HepG2 (cell line): ENCODE measurements at regions not wholly inside any gene's neighbourhood (a gene's known extent, or its start where the extent isn't known, plus 50 kb on each side); places are given as distances from the start of the nearest gene placed in this dataset.

Experiments
- ERF ChIP-seq: IDR thresholded peaks from 2 replicates; pipeline ENCODE4 v1.6.1; 2018; ENCODE audit warnings: missing biosample characterization, missing genetic modification reagents
- FOXC1 ChIP-seq: sonication (generic); formaldehyde crosslinking; IDR thresholded peaks from 2 replicates; pipeline ENCODE4 v1.8.0; 2022; ENCODE audit warnings: mild to moderate bottlenecking, missing genetic modification reagents, borderline replicate concordance
- GFI1 ChIP-seq: sonication (generic); formaldehyde crosslinking; IDR thresholded peaks from 2 replicates; pipeline ENCODE4 v1.5.0; 2020; ENCODE audit warnings: missing genetic modification reagents, mild to moderate bottlenecking, borderline replicate concordance
- KLF11 ChIP-seq: IDR thresholded peaks from 2 replicates; pipeline ENCODE4 v1.6.1; 2016; ENCODE audit warnings: missing compliant biosample characterization
- NCOA2 ChIP-seq: sonication (generic); formaldehyde crosslinking; IDR thresholded peaks from 2 replicates; pipeline ENCODE4 v1.8.0; 2022; ENCODE audit warnings: inconsistent platforms
- PAX8 ChIP-seq: sonication (generic); formaldehyde crosslinking; IDR thresholded peaks from 2 replicates; pipeline ENCODE4 v1.8.0; 2022; ENCODE audit warnings: mild to moderate bottlenecking, missing genetic modification reagents, borderline replicate concordance
- PHF21A ChIP-seq: sonication (generic); formaldehyde crosslinking; IDR thresholded peaks from 2 replicates; pipeline ENCODE4 v1.5.0; 2020; ENCODE audit warnings: mild to moderate bottlenecking, missing genetic modification reagents
- POLR2AphosphoS2 ChIP-seq: IDR thresholded peaks from 2 replicates; pipeline ENCODE4 v1.6.1; 2011; ENCODE audit warnings: low read depth, low read length, improper control_type of control experiment
- RARA ChIP-seq: IDR thresholded peaks from 2 replicates; pipeline ENCODE4 v1.6.1; 2016; ENCODE audit warnings: missing genetic modification reagents, missing compliant biosample characterization
- SOX13 ChIP-seq, 3 experiments: fragments of 450-650 bp in 1 of 3; sonication (generic) in 1 of 3; formaldehyde crosslinking in 1 of 3; IDR thresholded peaks in 2 of 3; conservative IDR thresholded peaks in 1 of 3; 2 replicates each; pipeline versions ENCODE4 v1.5.0 to v1.6.1; 2016 to 2020; ENCODE audit warnings: antibody characterized with exemption in 1 of 3, mild to moderate bottlenecking in 1 of 3, missing compliant biosample characterization in 1 of 3, missing genetic modification reagents in 1 of 3, moderate library complexity in 1 of 3
- ZNF317 ChIP-seq: sonication (generic); formaldehyde crosslinking; IDR thresholded peaks from 2 replicates; pipeline ENCODE4 v1.5.0; 2020; ENCODE audit warnings: mild to moderate bottlenecking, missing genetic modification reagents
- ZNF343 ChIP-seq: sonication (generic); formaldehyde crosslinking; IDR thresholded peaks from 2 replicates; pipeline ENCODE4 v1.4.0; 2020; ENCODE audit warnings: mild to moderate bottlenecking, missing genetic modification reagents
- ZNF598 ChIP-seq: sonication (generic); formaldehyde crosslinking; IDR thresholded peaks from 2 replicates; pipeline ENCODE4 v1.5.1; 2020; ENCODE audit warnings: mild to moderate bottlenecking, missing genetic modification reagents, borderline replicate concordance
- ZNF605 ChIP-seq: sonication (generic); formaldehyde crosslinking; IDR thresholded peaks from 2 replicates; pipeline ENCODE4 v1.8.0; 2022; ENCODE audit warnings: mild to moderate bottlenecking, missing genetic modification reagents
- ZNF629 ChIP-seq: sonication (generic); formaldehyde crosslinking; conservative IDR thresholded peaks from 2 replicates; pipeline ENCODE4 v1.5.0; 2020; ENCODE audit warnings: missing genetic modification reagents
- ZNF660 ChIP-seq: sonication (generic); formaldehyde crosslinking; IDR thresholded peaks from 2 replicates; pipeline ENCODE4 v1.5.1; 2020; ENCODE audit warnings: mild to moderate bottlenecking, low read depth, missing genetic modification reagents, borderline replicate concordance
- ZNF709 ChIP-seq: sonication (generic); formaldehyde crosslinking; IDR thresholded peaks from 2 replicates; pipeline ENCODE4 v1.5.0; 2020; ENCODE audit warnings: mild to moderate bottlenecking, missing genetic modification reagents
- ZNF724P ChIP-seq: sonication (generic); formaldehyde crosslinking; IDR thresholded peaks from 2 replicates; pipeline ENCODE4 v1.8.0; 2022; ENCODE audit warnings: missing genetic modification reagents, borderline replicate concordance
- TF ChIP-seq, protein P1 (sequence below): sonication (generic); formaldehyde crosslinking; IDR thresholded peaks from 2 replicates; pipeline ENCODE4 v1.4.0; 2020; ENCODE audit warnings: mild to moderate bottlenecking, missing genetic modification reagents, borderline replicate concordance
- TF ChIP-seq, protein P2 (sequence below): sonication (generic); formaldehyde crosslinking; IDR thresholded peaks from 2 replicates; pipeline ENCODE4 v1.4.0; 2020; ENCODE audit warnings: missing genetic modification reagents
- TF ChIP-seq, protein P3 (sequence below): sonication (generic); formaldehyde crosslinking; IDR thresholded peaks from 2 replicates; pipeline ENCODE4 v1.5.0; 2020; ENCODE audit warnings: missing genetic modification reagents, mild to moderate bottlenecking, borderline replicate concordance
- TF ChIP-seq, protein P4 (sequence below): sonication (generic); formaldehyde crosslinking; IDR thresholded peaks from 2 replicates; pipeline ENCODE4 v1.8.1; 2023; ENCODE audit warnings: mild to moderate bottlenecking, missing genetic modification reagents, borderline replicate concordance
- TF ChIP-seq, protein P5 (sequence below): sonication (generic); formaldehyde crosslinking; IDR thresholded peaks from 2 replicates; pipeline ENCODE4 v1.4.0; 2020; ENCODE audit warnings: mild to moderate bottlenecking, missing genetic modification reagents

DNA sequence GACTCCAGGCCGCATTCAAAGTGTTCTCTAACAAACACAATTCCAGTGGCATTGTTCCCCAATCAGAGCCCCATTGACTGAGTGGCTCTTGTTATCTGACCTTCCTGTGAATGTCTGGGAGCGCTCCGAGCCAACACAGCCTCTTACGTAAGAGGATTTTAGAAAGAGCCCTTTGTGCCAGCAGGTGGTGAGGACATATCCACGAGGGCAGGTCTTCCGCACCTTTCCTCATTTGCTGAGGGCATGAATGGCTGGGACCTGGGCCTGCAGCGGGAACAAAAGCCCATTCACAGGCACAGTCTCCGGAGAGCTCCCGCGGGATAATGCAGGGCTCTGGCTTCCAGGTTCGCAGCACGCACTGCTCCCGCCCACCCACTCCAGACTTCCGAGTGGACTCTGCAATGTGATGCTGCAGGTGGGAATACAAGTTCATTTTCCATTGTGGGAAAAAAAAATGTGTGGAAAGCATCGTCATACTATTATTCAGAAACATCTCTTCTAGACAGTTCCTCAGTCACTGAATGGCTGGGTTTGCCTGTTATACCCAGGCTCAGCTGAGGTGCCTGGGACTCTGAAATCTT lies 295.0 kb upstream of the IGFBP3 start (continued):
- TF ChIP-seq, protein P1, sequence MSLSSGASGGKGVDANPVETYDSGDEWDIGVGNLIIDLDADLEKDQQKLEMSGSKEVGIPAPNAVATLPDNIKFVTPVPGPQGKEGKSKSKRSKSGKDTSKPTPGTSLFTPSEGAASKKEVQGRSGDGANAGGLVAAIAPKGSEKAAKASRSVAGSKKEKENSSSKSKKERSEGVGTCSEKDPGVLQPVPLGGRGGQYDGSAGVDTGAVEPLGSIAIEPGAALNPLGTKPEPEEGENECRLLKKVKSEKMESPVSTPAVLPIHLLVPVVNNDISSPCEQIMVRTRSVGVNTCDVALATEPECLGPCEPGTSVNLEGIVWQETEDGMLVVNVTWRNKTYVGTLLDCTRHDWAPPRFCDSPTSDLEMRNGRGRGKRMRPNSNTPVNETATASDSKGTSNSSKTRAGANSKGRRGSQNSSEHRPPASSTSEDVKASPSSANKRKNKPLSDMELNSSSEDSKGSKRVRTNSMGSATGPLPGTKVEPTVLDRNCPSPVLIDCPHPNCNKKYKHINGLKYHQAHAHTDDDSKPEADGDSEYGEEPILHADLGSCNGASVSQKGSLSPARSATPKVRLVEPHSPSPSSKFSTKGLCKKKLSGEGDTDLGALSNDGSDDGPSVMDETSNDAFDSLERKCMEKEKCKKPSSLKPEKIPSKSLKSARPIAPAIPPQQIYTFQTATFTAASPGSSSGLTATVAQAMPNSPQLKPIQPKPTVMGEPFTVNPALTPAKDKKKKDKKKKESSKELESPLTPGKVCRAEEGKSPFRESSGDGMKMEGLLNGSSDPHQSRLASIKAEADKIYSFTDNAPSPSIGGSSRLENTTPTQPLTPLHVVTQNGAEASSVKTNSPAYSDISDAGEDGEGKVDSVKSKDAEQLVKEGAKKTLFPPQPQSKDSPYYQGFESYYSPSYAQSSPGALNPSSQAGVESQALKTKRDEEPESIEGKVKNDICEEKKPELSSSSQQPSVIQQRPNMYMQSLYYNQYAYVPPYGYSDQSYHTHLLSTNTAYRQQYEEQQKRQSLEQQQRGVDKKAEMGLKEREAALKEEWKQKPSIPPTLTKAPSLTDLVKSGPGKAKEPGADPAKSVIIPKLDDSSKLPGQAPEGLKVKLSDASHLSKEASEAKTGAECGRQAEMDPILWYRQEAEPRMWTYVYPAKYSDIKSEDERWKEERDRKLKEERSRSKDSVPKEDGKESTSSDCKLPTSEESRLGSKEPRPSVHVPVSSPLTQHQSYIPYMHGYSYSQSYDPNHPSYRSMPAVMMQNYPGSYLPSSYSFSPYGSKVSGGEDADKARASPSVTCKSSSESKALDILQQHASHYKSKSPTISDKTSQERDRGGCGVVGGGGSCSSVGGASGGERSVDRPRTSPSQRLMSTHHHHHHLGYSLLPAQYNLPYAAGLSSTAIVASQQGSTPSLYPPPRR (CRISPR knock-in tag): peak; percentile 50; the same call in 1 of the 2 replicates
- peak; percentile 86; the same call in 1 of the 2 replicates for TF ChIP-seq ERF (CRISPR knock-in tag)
- TF ChIP-seq, protein P2, sequence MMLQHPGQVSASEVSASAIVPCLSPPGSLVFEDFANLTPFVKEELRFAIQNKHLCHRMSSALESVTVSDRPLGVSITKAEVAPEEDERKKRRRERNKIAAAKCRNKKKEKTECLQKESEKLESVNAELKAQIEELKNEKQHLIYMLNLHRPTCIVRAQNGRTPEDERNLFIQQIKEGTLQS (CRISPR knock-in tag): peak; percentile 37; the same call in 1 of the 2 replicates
- no peak for TF ChIP-seq ZNF709 (CRISPR knock-in tag)
- TF ChIP-seq ZNF598 (CRISPR knock-in tag): peak; percentile 56; the same call in 1 of the 2 replicates
- 0 out of 2 replicates have a peak, but pooled peaks have one; percentile 72 for TF ChIP-seq KLF11 (CRISPR knock-in tag)
- peak; percentile 82 for TF ChIP-seq NCOA2
- TF ChIP-seq, protein P3, sequence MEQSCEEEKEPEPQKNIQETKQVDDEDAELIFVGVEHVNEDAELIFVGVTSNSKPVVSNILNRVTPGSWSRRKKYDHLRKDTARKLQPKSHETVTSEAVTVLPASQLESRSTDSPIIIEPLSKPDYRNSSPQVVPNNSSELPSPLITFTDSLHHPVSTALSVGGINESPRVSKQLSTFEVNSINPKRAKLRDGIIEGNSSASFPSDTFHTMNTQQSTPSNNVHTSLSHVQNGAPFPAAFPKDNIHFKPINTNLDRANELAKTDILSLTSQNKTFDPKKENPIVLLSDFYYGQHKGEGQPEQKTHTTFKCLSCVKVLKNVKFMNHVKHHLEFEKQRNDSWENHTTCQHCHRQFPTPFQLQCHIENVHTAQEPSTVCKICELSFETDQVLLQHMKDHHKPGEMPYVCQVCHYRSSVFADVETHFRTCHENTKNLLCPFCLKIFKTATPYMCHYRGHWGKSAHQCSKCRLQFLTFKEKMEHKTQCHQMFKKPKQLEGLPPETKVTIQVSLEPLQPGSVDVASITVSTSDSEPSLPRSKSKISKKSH (CRISPR knock-in tag): no peak
- peak; percentile 95 for TF ChIP-seq SOX13 (IDR thresholded peaks at IDR 0.05)
- TF ChIP-seq SOX13 (CRISPR knock-in tag; conservative IDR thresholded peaks at IDR 0.05 in 1 of 2, IDR thresholded peaks at IDR 0.05 in 1 of 2): peak in 1 of 2 experiments; percentile 100; a peak in 2 of 4 replicates
- TF ChIP-seq FOXC1 (CRISPR knock-in tag): no peak
- no peak for TF ChIP-seq ZNF343 (CRISPR knock-in tag)
- peak; percentile 92 for TF ChIP-seq RARA (CRISPR knock-in tag)
- peak; percentile 88 for TF ChIP-seq PHF21A
- TF ChIP-seq, protein P4, sequence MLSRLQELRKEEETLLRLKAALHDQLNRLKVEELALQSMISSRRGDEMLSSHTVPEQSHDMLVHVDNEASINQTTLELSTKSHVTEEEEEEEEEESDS (CRISPR knock-in tag): no peak
- TF ChIP-seq ZNF317: no peak
- TF ChIP-seq ZNF605 (CRISPR knock-in tag): 0 out of 2 replicates have a peak, but pooled peaks have one; percentile 50
- peak; percentile 25; the same call in 1 of the 2 replicates for TF ChIP-seq ZNF629 (CRISPR knock-in tag)
- TF ChIP-seq ZNF660 (CRISPR knock-in tag): no peak
- peak; percentile 85 for TF ChIP-seq GFI1 (CRISPR knock-in tag)
- no peak for TF ChIP-seq POLR2AphosphoS2
- TF ChIP-seq, protein P5, sequence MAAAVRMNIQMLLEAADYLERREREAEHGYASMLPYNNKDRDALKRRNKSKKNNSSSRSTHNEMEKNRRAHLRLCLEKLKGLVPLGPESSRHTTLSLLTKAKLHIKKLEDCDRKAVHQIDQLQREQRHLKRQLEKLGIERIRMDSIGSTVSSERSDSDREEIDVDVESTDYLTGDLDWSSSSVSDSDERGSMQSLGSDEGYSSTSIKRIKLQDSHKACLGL: peak; percentile 61; the same call in 1 of the 2 replicates
- no peak for TF ChIP-seq ZNF724P
- no peak for TF ChIP-seq PAX8 (CRISPR knock-in tag)
